ENCODE measurements at regions not wholly inside any gene's neighbourhood (a gene's known extent, or its start where the extent isn't known, plus 50 kb on each side); places are given as distances from the start of the nearest gene placed in this dataset.

DNA sequence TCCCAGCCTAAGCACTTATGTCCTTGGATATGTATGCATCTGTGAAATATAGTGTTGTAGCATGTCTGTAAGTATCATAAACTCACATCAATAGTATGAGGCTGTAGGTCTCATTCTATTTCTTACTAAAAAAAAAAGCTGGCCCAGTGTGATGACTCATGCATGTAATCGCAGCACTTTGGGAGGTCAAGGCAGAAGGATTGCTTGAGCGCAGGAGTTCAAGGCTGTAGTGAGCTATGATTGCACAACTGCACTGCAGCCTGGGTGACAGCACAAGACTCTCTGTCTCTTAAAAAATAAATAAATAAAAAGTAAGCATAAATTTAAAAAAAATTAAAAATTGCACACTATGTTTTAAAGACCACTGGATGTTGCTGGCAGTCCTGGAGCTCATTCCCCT, 79.1 kb upstream of the SPATA13 start:
- DNase-seq (ENCODE audit: low read depth): no peak

GRCh38 chr13:24083141-24083540, 77.4 kb upstream of the SPATA13 start:
- no peak for DNase-seq (ENCODE audit: low read depth)

GRCh38 chr13:24083722-24084421, 76.6 kb upstream of the SPATA13 start:
- no peak for DNase-seq (ENCODE audit: low read depth)

DNA sequence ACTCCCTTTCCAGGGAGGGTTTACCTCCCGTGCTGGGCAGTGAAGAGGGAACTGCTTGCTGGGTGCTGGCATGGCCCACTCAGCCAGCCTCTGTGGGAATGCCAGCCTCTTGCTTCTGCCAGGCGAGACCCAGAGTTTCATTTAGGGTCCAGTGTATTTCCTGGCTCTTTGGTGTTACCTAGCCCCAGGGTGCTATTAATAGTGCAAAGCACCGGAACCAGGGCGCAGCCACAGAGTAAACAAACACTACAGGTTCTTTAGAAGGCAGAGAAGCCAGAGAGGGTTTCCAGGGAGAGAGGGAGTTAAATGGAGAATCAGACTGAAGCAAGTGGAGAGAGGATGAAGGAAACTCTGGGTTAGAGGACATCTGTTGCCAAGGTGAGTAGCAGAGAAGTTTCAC, 74.9 kb upstream of the SPATA13 start:
- DNase-seq (ENCODE audit: low read depth): no peak

- DNase-seq (ENCODE audit: low read depth): no peak
Measured at GRCh38 chr13:24086642-24087041, 73.9 kb upstream of the SPATA13 start.

- no peak for DNase-seq (ENCODE audit: low read depth)
Measured at GRCh38 chr13:24087605-24088225, 72.8 kb upstream of the SPATA13 start.

- DNase-seq (ENCODE audit: low read depth): no peak
Measured at GRCh38 chr13:24090049-24090448, 70.5 kb upstream of the SPATA13 start.

GRCh38 chr13:24091080-24091479, 69.4 kb upstream of the SPATA13 start:
- DNase-seq (ENCODE audit: low read depth): no peak

DNA sequence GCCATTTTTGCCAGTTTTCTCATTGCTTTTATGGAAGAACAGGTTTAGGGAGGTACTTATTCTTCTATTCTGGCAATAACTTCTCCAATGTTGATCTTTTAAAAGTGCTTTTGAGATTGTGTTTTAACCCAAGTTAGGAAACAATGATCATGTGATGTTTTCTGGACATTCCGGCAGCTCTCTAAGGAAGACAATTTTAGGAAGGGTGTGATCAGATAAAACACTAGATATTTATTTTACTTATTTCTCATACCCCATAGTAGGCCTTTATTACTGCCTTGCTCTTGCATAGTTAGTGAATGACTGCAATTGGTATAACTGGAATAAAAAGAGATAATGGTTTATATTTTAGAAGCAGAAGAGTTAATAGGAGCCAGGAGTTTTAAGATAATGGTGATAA, 68.4 kb upstream of the SPATA13 start:
- DNase-seq (ENCODE audit: low read depth): no peak

DNA sequence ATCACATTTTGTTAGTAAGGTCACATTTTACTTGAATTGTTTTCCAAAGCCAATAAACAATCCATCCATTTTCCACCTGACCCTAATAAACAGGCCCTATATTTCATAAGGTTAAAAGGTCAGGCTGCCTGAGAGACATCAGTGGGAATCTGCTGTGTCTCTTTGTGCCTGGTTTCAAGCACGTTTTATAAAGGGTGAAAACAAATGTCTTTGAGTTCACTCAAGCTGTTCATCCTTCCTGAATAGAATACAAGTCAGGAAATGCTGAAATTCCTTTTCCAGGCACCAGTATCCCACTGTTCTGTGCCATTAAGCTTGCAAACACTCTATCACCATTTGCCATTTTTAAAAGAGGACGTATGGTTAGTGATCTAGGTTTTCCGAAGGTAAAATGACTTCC, 67.5 kb upstream of the SPATA13 start:
- DNase-seq (ENCODE audit: low read depth): no peak

GRCh38 chr13:24096659-24097058, 63.9 kb upstream of the SPATA13 start:
- DNase-seq (ENCODE audit: low read depth): no peak

DNA sequence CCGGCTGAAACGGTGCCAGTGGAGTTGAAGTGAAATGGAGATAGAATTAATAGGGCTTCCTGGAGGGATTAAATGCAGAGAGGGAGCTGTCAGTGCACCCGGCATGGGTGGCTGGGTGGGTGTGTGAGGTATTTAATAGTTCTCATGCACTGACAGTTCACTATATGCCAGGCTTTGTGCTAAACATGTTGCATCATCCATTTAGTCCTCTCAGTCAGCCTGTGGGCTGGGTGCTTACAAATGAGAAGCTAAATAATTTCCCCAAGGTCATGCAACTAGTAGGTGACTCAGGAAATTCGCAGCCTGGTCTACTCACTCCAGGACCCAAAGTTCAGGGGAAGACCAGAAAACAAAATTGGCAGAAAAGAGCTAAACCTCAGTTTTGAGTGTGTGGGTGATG, 63.5 kb upstream of the SPATA13 start:
- DNase-seq (ENCODE audit: low read depth): peak; percentile 9

DNA sequence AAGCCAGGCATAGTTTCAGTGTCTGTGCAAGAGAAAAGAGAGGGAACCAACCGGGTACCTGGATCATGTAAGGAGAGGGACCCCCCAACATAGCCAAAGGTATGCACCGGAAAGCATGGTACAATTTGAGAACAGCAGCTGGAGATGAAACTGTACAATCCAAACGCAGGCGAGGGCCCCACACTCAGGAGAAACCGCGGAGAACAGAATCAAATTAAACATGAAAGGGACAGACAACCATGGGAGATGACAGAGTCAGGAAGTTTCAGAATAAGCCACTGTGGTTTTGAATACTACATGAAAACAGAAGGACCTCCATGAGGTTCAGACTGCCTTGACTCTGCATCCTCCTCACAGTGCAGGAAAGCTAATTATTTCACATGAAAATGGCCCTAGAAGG, 62.9 kb upstream of the SPATA13 start:
- DNase-seq (ENCODE audit: low read depth): no peak

- DNase-seq (ENCODE audit: low read depth): no peak
Measured at GRCh38 chr13:24099490-24099889, 61.0 kb upstream of the SPATA13 start.

GRCh38 chr13:24100188-24100587, 60.3 kb upstream of the SPATA13 start:
- no peak for DNase-seq (ENCODE audit: low read depth)

DNA sequence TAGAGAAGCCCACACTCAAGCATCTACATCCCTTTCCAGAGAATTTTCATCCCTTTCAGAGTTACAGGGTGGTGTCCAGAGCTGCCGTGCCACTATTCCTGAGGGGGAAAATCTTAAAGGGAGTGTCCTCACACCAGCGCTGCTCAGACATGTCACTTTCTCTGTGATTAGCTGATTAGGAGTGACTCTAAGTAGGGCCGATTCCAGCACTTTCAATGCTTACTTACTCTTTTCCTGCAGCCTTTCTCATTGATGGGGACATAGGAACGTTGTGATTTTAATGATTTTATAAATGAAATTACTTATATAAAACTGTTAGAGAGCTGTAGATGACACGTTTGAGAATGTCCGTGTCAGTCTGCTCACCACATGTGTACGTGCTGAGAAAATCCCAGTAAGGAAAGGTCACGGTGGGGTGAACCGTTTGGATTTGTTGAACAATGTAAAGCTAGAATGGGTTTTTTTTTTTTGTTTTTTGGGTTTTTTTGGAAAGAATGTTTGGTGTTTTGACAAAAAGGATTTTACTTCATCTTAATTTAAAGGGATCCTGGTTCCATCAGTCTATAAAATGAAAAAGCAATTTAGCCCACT, 56.6 kb upstream of the SPATA13 start:
- DNase-seq (ENCODE audit: low read depth): no peak

- no peak for DNase-seq (ENCODE audit: low read depth)
Measured at GRCh38 chr13:24104723-24105122, 55.8 kb upstream of the SPATA13 start.

DNA sequence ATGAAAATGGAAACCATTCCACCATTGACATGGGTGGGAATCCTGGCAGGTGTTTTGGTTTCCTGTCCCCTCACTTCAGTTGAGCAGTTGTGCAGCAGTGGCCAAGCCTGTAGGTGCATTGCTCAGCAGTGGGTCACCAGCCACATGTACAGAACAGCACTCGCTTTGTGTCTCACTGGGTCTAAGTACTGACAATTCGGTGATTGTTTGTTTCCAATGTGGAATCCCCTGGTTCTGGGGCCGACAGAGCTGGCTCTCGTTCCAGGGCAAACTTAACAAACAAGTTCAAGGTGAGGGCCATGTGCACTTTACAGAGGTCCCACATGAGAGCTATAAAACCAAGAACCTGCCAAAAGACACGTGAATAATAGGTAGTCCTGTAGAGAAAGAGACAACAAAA, 54.1 kb upstream of the SPATA13 start:
- no peak for DNase-seq (ENCODE audit: low read depth)

DNA sequence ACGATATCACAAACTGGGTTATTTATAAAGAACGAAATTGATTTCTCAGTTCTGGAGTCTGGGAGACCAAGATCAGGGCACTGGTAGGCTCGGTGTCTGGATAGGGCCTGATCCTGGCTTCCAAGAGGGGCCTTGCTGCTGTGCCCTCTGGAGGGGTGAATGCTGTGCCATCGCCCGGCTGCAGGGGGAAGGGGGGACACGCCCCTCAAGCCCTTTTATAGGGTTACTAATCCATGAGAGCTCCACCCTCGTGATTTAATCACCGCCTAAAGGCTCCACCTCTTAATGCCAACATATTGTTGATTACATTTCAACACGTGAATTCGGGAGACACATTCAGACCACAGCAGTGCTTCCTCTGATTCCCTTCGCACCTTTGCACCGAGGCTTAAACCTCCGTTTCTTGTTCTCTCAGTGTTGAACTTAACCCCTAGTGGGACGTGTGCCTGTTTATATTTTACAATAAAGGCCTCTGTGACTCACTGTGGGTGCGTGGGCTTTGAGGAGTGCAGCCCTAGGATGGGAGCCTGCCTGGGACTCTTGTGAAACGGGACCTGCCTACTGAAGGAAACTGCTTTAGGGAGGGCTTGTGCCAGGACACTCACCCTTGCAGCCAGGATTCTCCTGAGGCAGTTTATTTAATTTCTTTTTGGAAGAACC, 52.4 kb upstream of the SPATA13 start:
- peak; percentile 17 for DNase-seq (ENCODE audit: low read depth)

- no peak for DNase-seq (ENCODE audit: low read depth)
Measured at GRCh38 chr13:24108615-24108965, 51.9 kb upstream of the SPATA13 start.

DNA sequence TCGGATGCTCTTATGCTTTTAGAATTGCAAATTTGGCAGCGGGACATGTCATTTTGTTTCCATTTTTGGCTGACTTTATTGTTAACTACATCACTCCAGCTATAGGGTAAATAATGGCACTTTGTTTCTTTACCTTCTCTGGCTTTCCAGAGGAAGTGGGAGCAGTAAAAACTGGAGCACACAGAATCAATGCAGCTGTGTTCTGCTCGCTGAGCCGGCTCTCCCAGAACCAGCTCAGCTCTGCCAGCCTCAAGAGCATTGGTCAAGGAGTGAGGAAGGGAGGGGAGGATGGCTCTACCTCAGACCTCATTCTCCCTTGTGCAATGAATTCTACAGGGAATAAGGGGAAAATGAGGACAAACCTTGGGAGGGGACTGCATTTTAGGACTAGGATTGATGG, 50.5 kb upstream of the SPATA13 start:
- no peak for DNase-seq (ENCODE audit: low read depth)

Data from Daoy (cell line).